ENCODE measurements at regions not wholly inside any gene's neighbourhood (a gene's known extent, or its start where the extent isn't known, plus 50 kb on each side); places are given as distances from the start of the nearest gene placed in this dataset.

- Histone ChIP-seq H3K27me3 (ENCODE audit: control insufficient read depth, insufficient read depth, low read length) (no peaks in the 10 kb centered on the region), H3K4me3 (ENCODE audit: low read depth, low read length) (no peak overlapping the region), H3K36me3 (ENCODE audit: control insufficient read depth, insufficient read depth, low read length) (no peaks in the 10 kb centered on the region)
- TF ChIP-seq CTCF (IDR thresholded peaks at IDR 0.05; ENCODE audit: insufficient read depth, low read length, poor library complexity, severe bottlenecking), result no peak
- DNase-seq (ENCODE audit: low read depth), result no peak
Measured at GRCh38 chr14:82621881-82622450, 1088.3 kb upstream of the SEL1L start.

DNA sequence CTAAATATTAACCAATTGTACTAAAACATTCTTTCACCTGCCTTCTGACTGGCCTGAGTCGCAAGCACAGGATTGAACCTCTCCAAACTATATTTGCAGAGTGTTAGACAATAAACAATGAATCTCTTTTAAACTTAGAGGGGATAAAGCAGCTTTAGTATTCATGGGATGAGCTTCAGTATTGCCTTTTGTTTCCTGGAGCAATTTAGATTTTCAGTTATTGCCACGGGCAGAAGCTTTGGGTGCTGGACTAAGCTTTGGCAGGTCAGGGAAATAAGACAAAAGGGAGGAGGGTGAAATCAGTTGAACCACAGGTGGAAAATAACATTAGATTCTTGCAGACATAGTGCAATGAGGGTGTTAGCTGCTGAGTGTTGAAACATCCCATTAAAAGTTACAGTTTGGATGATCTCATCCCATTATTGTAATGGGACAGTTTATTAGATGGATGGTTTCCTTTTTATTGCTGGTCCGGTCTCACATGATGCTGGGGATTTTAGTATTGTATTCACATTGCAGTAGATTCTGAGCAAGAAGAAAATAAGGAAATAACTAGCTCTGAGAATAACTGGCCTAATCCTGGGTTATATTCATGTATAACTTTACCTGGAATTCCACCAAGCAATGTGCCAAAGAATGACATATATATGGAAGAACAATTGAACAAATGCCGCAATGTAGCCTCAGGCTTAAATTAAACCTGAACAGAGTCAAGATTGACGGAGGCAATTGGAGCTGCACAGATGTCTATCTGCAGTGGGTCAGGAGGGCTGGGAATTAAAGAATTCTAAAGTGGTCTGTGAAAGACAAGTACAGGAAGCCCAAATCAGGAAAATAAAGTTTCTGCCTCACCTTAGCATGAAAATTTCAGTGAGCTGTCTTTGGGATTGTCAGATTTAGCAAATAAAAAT is 1092.8 kb upstream of the SEL1L start:
- no peak for DNase-seq (ENCODE audit: low read depth)
- Histone ChIP-seq H3K36me3 (ENCODE audit: control insufficient read depth, insufficient read depth, low read length) (no peaks in the 10 kb centered on the region), H3K4me3 (ENCODE audit: low read depth, low read length) (no peak overlapping the region), H3K27me3 (ENCODE audit: control insufficient read depth, insufficient read depth, low read length) (no peaks in the 10 kb centered on the region)
- TF ChIP-seq CTCF (IDR thresholded peaks at IDR 0.05; ENCODE audit: insufficient read depth, low read length, poor library complexity, severe bottlenecking), result no peak

DNA sequence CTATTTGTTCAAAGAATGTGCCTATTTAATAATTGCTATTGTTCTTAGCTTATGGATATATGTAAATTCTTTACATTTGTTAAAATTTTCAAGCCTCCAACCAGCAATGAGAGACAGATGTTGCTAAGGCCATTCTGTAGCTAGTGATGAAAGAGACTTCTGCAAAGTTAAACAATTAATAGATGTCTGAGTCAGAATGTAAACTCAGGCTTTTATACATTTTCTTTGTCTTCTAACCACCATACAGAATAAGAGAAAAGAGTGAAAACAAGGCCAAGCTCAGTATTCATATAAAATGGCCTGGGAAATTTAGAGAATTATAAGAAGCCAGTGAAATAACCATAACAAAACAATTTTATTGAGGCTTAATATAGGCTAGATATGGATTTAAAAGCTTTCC is 1102.3 kb upstream of the SEL1L start:
- no peak for DNase-seq (ENCODE audit: low read depth)
- no peak overlapping the region for H3K4me3 ChIP-seq (ENCODE audit: low read depth, low read length)
- no peak for TF ChIP-seq CTCF (IDR thresholded peaks at IDR 0.05; ENCODE audit: insufficient read depth, low read length, poor library complexity, severe bottlenecking)
- no peaks in the 10 kb centered on the region for H3K36me3 ChIP-seq (ENCODE audit: control insufficient read depth, insufficient read depth, low read length)
- H3K27me3 ChIP-seq (ENCODE audit: control insufficient read depth, insufficient read depth, low read length), result no peaks in the 10 kb centered on the region

- Histone ChIP-seq H3K36me3 (ENCODE audit: control insufficient read depth, insufficient read depth, low read length) (no peaks in the 10 kb centered on the region), H3K27me3 (ENCODE audit: control insufficient read depth, insufficient read depth, low read length) (no peaks in the 10 kb centered on the region), H3K4me3 (ENCODE audit: low read depth, low read length) (no peak overlapping the region)
- no peak for DNase-seq (ENCODE audit: low read depth)
- TF ChIP-seq CTCF (IDR thresholded peaks at IDR 0.05; ENCODE audit: insufficient read depth, low read length, poor library complexity, severe bottlenecking), result no peak
Measured at GRCh38 chr14:82636426-82636825, 1102.8 kb upstream of the SEL1L start.

- TF ChIP-seq CTCF (IDR thresholded peaks at IDR 0.05; ENCODE audit: insufficient read depth, low read length, poor library complexity, severe bottlenecking), result no peak
- no peak overlapping the region for H3K4me3 ChIP-seq (ENCODE audit: low read depth, low read length)
- no peaks in the 10 kb centered on the region for H3K36me3 ChIP-seq (ENCODE audit: control insufficient read depth, insufficient read depth, low read length)
- H3K27me3 ChIP-seq (ENCODE audit: control insufficient read depth, insufficient read depth, low read length), result no peaks in the 10 kb centered on the region
- no peak for DNase-seq (ENCODE audit: low read depth)
Measured at GRCh38 chr14:82641050-82641540, 1107.4 kb upstream of the SEL1L start.

Data from kidney epithelial cell (primary cell).